Adrenal gland (tissue), 9 donors: ENCODE measurements at regions not wholly inside any gene's neighbourhood (a gene's known extent, or its start where the extent isn't known, plus 50 kb on each side); places are given as distances from the start of the nearest gene placed in this dataset.

Source experiments
- DNase-seq, 7 donors: peaks; one replicate each; pipeline ENCODE4 v3.0.0-alpha.2; 2019 to 2020
- H3K27ac ChIP-seq, 5 donors: fragments of 200-600 bp; sonication (generic) in 4 of 5; 1 replicate in 3 of 5; 2 replicates in 2 of 5; pipeline versions ENCODE4 v1.5.1 to v1.8.0; 2016 to 2020; ENCODE audit warnings: mild to moderate bottlenecking in 1 of 5
- H3K27me3 ChIP-seq: fragments of 200-600 bp; 2 replicates; pipeline ENCODE4 v1.8.0; 2021
- H3K36me3 ChIP-seq, 2 donors: fragments of 200-600 bp; replicated peaks in 1 of 2; 1 replicate in 1 of 2; 2 replicates in 1 of 2; pipeline versions ENCODE4 v1.5.1 to v1.8.0; 2018 to 2022
- H3K4me1 ChIP-seq, 2 donors: fragments of 200-600 bp; replicated peaks in 1 of 2; 1 replicate in 1 of 2; 2 replicates in 1 of 2; pipeline versions ENCODE4 v1.5.1 to v1.8.0; 2018 to 2021
- H3K4me3 ChIP-seq, 4 donors: fragments of 200-600 bp; sonication (generic) in 3 of 4; one replicate each; pipeline ENCODE4 v1.5.1; 2016 to 2018
- H3K9me3 ChIP-seq, 3 donors: fragments of 200-600 bp; sonication (generic) in 1 of 3; replicated peaks in 1 of 3; 1 replicate in 2 of 3; 2 replicates in 1 of 3; pipeline versions ENCODE4 v1.5.1 to v1.8.0; 2016 to 2021
- POLR2A ChIP-seq, 2 donors: fragments of 450-650 bp; IDR thresholded peaks; one replicate each; pipeline ENCODE4 v1.6.1; 2017; ENCODE audit warnings: antibody characterized with exemption in 2 of 2, mild to moderate bottlenecking in 2 of 2, moderate library complexity in 1 of 2
- WGBS, 4 donors: extraction: QIAGEN DNeasy Blood & Tissue Kit in 2 of 4; methylation state at CpG; one replicate each; pipeline versions ENCODE4 v1.1.5 to v1.1.7; 2013 to 2017; 5-methylcytosine and 5-hydroxymethylcytosine counted together
- intact Hi-C, 2 donors: fragments of 100-400 bp; cut with DNase I; formaldehyde crosslinking; loops; one replicate each; pipeline versions ENCODE4 v1.14.1 to v1.15.0; 2022 to 2023
- TF ChIP-seq, protein P1 (sequence below), 6 experiments: fragments of 450-650 bp in 4 of 6; fragments of 200-600 bp in 2 of 6; sonication (generic) in 1 of 6; IDR thresholded peaks; 1 replicate in 5 of 6; 2 replicates in 1 of 6; pipeline versions ENCODE4 v1.5.1 to v1.8.0; 2016 to 2021; ENCODE audit warnings: antibody characterized with exemption in 6 of 6, mild to moderate bottlenecking in 2 of 6, moderate library complexity in 1 of 6
- donor health status: healthy with polysubstance abuse.
- donor health status: Bipolar disorder and iron deficiency.
- donor health status: DM: yes; HTN: yes; CAD: no.
- donor health status: DM: no; HTN: no; CAD: no.
- donor health status: DM: no; HTN: no; CAD: no.

DNA sequence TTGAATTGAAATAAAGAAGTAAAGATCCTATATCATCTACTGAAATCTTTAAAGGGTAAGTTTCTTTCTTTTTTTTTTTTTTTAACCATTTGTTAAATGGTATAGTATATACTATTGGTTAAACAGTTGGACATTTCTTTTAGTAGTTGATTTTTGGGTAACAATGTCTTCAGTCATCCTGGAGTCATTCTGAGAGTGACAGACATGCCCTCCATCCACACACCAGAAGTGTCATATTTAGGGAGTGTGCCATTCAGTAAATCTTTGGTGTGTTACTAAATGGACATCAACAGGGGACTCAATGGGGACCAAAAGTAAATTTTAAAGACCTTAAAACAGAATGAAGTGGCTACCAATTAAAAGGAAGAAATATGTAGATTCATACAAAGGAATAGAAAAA is 50.8 kb upstream of the SLC39A10 start:
- Histone ChIP-seq H3K27ac (no peak overlapping the region), H3K27me3 (no peaks in the 10 kb centered on the region), H3K4me1 (no peaks in the 10 kb centered on the region), H3K36me3 (no peaks in the 10 kb centered on the region), H3K4me3 (no peak overlapping the region), H3K9me3 (no peaks in the 10 kb centered on the region)
- intact Hi-C loops: no loop called here
- TF ChIP-seq POLR2A (IDR thresholded peaks at IDR 0.05): no peak
- no peak for DNase-seq

DNA sequence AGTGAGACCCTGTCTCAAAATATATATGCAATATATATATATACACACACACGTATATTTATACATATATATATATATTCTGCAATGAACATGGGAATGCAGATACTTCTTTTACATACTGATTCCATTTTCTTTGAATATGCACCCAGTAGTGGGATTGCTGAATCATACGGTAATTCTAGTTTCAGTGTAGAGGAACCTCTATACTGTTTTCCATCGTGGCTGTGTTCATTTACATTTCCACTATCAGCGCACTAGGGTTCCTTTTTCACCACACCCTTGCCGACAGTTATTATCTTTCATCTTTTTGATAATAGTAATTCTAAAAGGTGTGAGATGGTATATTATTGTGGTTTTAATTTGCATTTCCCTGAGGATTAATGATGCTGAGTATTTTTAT is 52.3 kb upstream of the SLC39A10 start:
- no peaks in the 10 kb centered on the region for H3K4me1 ChIP-seq
- 84 to 90% (median 89%) methylated on average over 5 of the region's 5 CpGs for WGBS, 4 donors
- no peak overlapping the region for H3K27ac ChIP-seq
- no peaks in the 10 kb centered on the region for H3K9me3 ChIP-seq
- TF ChIP-seq, protein P1, sequence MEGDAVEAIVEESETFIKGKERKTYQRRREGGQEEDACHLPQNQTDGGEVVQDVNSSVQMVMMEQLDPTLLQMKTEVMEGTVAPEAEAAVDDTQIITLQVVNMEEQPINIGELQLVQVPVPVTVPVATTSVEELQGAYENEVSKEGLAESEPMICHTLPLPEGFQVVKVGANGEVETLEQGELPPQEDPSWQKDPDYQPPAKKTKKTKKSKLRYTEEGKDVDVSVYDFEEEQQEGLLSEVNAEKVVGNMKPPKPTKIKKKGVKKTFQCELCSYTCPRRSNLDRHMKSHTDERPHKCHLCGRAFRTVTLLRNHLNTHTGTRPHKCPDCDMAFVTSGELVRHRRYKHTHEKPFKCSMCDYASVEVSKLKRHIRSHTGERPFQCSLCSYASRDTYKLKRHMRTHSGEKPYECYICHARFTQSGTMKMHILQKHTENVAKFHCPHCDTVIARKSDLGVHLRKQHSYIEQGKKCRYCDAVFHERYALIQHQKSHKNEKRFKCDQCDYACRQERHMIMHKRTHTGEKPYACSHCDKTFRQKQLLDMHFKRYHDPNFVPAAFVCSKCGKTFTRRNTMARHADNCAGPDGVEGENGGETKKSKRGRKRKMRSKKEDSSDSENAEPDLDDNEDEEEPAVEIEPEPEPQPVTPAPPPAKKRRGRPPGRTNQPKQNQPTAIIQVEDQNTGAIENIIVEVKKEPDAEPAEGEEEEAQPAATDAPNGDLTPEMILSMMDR (IDR thresholded peaks at IDR 0.05): no peak
- no peaks in the 10 kb centered on the region for H3K36me3 ChIP-seq
- no peak overlapping the region for H3K4me3 ChIP-seq
- no peaks in the 10 kb centered on the region for H3K27me3 ChIP-seq
- DNase-seq: no peak
- intact Hi-C loops: no loop called here

DNA sequence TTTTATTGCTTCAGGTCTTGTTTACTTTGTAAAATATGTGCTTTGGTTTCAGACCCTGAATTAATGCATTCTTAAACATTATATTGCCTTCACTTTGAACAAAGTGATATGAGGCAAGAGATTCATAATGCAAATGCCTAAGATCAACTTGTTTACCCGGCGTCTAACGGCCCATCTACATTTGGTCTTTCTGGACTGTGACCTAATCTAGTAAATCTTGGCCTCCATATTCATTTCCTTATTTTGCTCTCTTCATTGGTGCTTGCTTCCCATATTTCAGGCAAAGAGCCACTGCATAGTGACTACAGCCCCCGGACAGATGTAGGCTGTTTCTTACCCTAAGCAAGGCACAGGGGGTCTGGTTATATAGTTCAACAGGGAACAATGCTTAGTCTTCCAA is 53.0 kb upstream of the SLC39A10 start:
- WGBS, 4 donors: 77 to 87% (median 84%) methylated on average over 4 of the region's 4 CpGs
- Histone ChIP-seq H3K9me3 (no peaks in the 10 kb centered on the region), H3K27me3 (no peaks in the 10 kb centered on the region), H3K27ac (no peak overlapping the region), H3K36me3 (no peaks in the 10 kb centered on the region), H3K4me1 (no peaks in the 10 kb centered on the region), H3K4me3 (no peak overlapping the region)
- intact Hi-C loops: no loop called here
- DNase-seq: no peak
- TF ChIP-seq, protein P1 (IDR thresholded peaks at IDR 0.05): no peak
- no peak for TF ChIP-seq POLR2A (IDR thresholded peaks at IDR 0.05)

DNA sequence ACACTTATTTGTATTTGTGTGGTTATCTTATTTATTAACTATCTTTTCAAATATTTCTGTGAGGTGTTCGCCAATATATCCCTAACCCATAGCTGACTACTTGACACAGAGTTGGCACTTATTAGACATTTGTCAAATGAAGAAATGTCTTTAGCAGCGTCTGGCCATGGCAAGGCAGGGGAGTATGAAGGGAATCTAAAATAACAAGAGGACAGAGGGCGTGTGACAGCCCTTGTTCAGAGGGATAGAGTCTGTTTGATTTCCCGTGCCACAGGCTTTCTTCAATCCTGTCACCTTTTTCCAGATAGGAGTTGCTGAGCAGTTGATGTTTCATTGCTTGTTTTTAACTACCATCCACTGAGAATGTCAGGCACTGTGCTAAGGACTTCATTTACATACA is 53.6 kb upstream of the SLC39A10 start:
- Histone ChIP-seq H3K4me1 (no peaks in the 10 kb centered on the region), H3K9me3 (no peaks in the 10 kb centered on the region), H3K36me3 (no peaks in the 10 kb centered on the region), H3K27ac (no peak overlapping the region), H3K4me3 (no peak overlapping the region), H3K27me3 (no peaks in the 10 kb centered on the region)
- 91 to 95% (median 93%) methylated on average over 4 of the region's 4 CpGs for WGBS, 4 donors
- TF ChIP-seq, protein P1 (IDR thresholded peaks at IDR 0.05): no peak
- TF ChIP-seq POLR2A (IDR thresholded peaks at IDR 0.05): no peak
- no peak for DNase-seq
- intact Hi-C loops: no loop called here

DNA sequence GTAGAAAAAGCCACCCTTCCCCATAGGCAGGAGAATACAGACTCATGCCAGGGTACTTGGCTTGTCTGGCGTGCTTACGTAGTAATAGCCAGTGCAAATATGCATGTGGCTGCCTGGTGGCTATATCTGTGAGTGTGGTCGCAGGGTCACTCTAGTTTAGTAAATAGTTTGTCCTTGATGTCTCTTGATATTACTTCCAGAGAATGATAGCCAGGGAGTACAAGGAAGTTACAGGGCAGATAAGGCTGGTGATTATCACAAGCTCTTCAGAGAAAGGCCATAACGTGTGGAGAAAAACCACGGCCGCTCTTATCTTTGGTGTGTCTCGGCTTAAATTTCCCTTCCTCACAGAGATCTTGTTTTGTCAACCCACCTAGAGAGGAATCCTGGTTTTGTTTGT is 54.3 kb upstream of the SLC39A10 start:
- intact Hi-C loops: no loop called here
- Histone ChIP-seq H3K27me3 (no peaks in the 10 kb centered on the region), H3K4me3 (no peak overlapping the region), H3K4me1 (no peaks in the 10 kb centered on the region), H3K36me3 (no peaks in the 10 kb centered on the region), H3K27ac (no peak overlapping the region), H3K9me3 (no peaks in the 10 kb centered on the region)
- WGBS, 4 donors: 48 to 67% (median 55%) methylated on average over 7 of the region's 7 CpGs
- TF ChIP-seq POLR2A (IDR thresholded peaks at IDR 0.05): no peak
- TF ChIP-seq, protein P1 (IDR thresholded peaks at IDR 0.05): no peak
- peak in 1 of 7 donors; percentile 21 for DNase-seq
